ENCODE measurements at regions not wholly inside any gene's neighbourhood (a gene's known extent, or its start where the extent isn't known, plus 50 kb on each side); places are given as distances from the start of the nearest gene placed in this dataset.

GRCh38 chr5:167664222-167664804, 627.1 kb upstream of the WWC1 start:
- DNase-seq = no peak

GRCh38 chr5:167665841-167666375, 625.5 kb upstream of the WWC1 start:
- no peak for DNase-seq

GRCh38 chr5:167671176-167671575, 620.3 kb upstream of the WWC1 start:
- DNase-seq = no peak

GRCh38 chr5:167673942-167674341, 617.5 kb upstream of the WWC1 start:
- no peak for DNase-seq

- no peak for DNase-seq
Observed at GRCh38 chr5:167678481-167678880, 613.0 kb upstream of the WWC1 start.

GRCh38 chr5:167684251-167684650, 607.2 kb upstream of the WWC1 start:
- DNase-seq = no peak

GRCh38 chr5:167688341-167689130, 602.9 kb upstream of the WWC1 start:
- no peak for DNase-seq

GRCh38 chr5:167694325-167695147, 596.9 kb upstream of the WWC1 start:
- DNase-seq = no peak

- DNase-seq = no peak
Observed at GRCh38 chr5:167696558-167697314, 594.7 kb upstream of the WWC1 start.

- no peak for DNase-seq
Observed at GRCh38 chr5:167699432-167699831, 592.0 kb upstream of the WWC1 start.

GRCh38 chr5:167701051-167701450, 590.4 kb upstream of the WWC1 start:
- no peak for DNase-seq

- no peak for DNase-seq
Observed at GRCh38 chr5:167702014-167702413, 589.4 kb upstream of the WWC1 start.

- DNase-seq = no peak
Observed at GRCh38 chr5:167708449-167708848, 583.0 kb upstream of the WWC1 start.

- DNase-seq = no peak
Observed at GRCh38 chr5:167709625-167710024, 581.8 kb upstream of the WWC1 start.

GRCh38 chr5:167710444-167711073, 580.9 kb upstream of the WWC1 start:
- DNase-seq = no peak

- DNase-seq = no peak
Observed at GRCh38 chr5:167712986-167713585, 578.4 kb upstream of the WWC1 start.

- DNase-seq = no peak
Observed at GRCh38 chr5:167713896-167714295, 577.5 kb upstream of the WWC1 start.

- DNase-seq = no peak
Observed at GRCh38 chr5:167716126-167716775, 575.2 kb upstream of the WWC1 start.

GRCh38 chr5:167720259-167720658, 571.2 kb upstream of the WWC1 start:
- DNase-seq = no peak

- no peak for DNase-seq
Observed at GRCh38 chr5:167720676-167721260, 570.7 kb upstream of the WWC1 start.

- no peak for DNase-seq
Observed at GRCh38 chr5:167721926-167722440, 569.5 kb upstream of the WWC1 start.

All from activated CD4-positive, alpha-beta T cell treated with anti-CD3 and anti-CD28 coated beads for 48 hours (primary cell).